Thoracic aorta (tissue), 2 donors: ENCODE measurements at regions not wholly inside any gene's neighbourhood (a gene's known extent, or its start where the extent isn't known, plus 50 kb on each side); places are given as distances from the start of the nearest gene placed in this dataset.

Experiments
- ATAC-seq: fragments of 150-250 bp; one replicate; pipeline ENCODE4 v1.8.0; 2017; ENCODE audit warnings: low read depth; ENCODE audit not compliant: insufficient number of reproducible peaks, low FRiP score
- DNase-seq: peaks from one replicate; pipeline ENCODE4 v3.0.0-alpha.2; 2020; ENCODE audit warnings: low spot score
- H3K27ac ChIP-seq, 2 donors: fragments of 200-600 bp; sonication (generic); 1 replicate in 1 of 2; 2 replicates in 1 of 2; pipeline ENCODE4 v1.5.1; 2016; ENCODE audit warnings: mild to moderate bottlenecking in 2 of 2, moderate library complexity in 2 of 2
- H3K27me3 ChIP-seq: fragments of 200-600 bp; sonication (generic); replicated peaks from 2 replicates; pipeline ENCODE4 v1.6.0; 2016; ENCODE audit warnings: mild to moderate bottlenecking; ENCODE audit not compliant: insufficient read depth
- H3K36me3 ChIP-seq: fragments of 200-600 bp; sonication (generic); one replicate; pipeline ENCODE4 v1.5.1; 2016
- H3K4me1 ChIP-seq, 2 donors: fragments of 200-600 bp; sonication (generic); 1 replicate in 1 of 2; 2 replicates in 1 of 2; pipeline versions ENCODE4 v1.5.1 to v1.6.0; 2016; ENCODE audit warnings: low read depth in 2 of 2, mild to moderate bottlenecking in 1 of 2; ENCODE audit not compliant: control insufficient read depth in 1 of 2
- H3K4me3 ChIP-seq: fragments of 200-600 bp; sonication (generic); 2 replicates; pipeline ENCODE4 v1.5.1; 2016; ENCODE audit warnings: mild to moderate bottlenecking
- H3K9me3 ChIP-seq: fragments of 200-600 bp; sonication (generic); 2 replicates; pipeline ENCODE4 v1.5.1; 2016
- TF ChIP-seq, protein P1 (sequence below): fragments of 200-600 bp; sonication (generic); IDR thresholded peaks from one replicate; pipeline ENCODE4 v1.5.1; 2019; ENCODE audit warnings: antibody characterized with exemption

DNA sequence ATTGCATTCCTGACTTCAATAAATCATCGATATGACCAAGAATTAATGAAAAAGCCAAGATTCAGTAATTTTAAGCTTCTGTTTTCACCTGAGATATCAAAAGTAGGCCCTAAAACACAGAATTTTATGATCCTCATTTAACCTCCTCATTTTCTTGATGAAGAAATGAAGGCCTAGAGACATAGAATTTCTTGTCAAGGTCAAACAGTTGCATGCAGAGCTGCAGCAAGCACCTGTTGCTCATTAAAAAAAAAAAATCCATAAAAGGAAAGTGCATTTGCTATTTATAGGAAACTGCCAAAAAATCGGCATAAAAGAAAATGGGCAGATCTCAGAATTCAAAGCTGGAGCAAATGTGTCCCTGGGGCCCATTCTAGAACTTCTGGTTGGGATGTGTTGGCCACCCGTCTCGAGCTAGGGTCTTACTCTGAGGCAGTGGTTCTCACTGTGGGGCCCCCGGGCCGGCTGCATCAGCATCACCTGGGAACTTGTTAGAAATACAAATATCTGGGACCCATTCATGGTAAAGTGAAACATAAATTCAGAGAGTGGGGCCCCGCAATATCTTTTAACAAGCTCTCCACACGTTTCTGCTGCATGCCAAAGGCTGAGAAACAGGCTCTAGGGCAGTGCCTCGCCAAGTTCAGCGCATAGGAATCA, 224.7 kb upstream of the UBL3 start:
- Histone ChIP-seq H3K9me3 (no peaks in the 10 kb centered on the region), H3K4me1 (no peaks in the 10 kb centered on the region), H3K4me3 (no peak overlapping the region), H3K27ac (no peak overlapping the region), H3K27me3 (no peaks in the 10 kb centered on the region), H3K36me3 (no peaks in the 10 kb centered on the region)
- DNase-seq (no peak), ATAC-seq (no peak)
- TF ChIP-seq, protein P1, sequence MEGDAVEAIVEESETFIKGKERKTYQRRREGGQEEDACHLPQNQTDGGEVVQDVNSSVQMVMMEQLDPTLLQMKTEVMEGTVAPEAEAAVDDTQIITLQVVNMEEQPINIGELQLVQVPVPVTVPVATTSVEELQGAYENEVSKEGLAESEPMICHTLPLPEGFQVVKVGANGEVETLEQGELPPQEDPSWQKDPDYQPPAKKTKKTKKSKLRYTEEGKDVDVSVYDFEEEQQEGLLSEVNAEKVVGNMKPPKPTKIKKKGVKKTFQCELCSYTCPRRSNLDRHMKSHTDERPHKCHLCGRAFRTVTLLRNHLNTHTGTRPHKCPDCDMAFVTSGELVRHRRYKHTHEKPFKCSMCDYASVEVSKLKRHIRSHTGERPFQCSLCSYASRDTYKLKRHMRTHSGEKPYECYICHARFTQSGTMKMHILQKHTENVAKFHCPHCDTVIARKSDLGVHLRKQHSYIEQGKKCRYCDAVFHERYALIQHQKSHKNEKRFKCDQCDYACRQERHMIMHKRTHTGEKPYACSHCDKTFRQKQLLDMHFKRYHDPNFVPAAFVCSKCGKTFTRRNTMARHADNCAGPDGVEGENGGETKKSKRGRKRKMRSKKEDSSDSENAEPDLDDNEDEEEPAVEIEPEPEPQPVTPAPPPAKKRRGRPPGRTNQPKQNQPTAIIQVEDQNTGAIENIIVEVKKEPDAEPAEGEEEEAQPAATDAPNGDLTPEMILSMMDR, result no peak

DNA sequence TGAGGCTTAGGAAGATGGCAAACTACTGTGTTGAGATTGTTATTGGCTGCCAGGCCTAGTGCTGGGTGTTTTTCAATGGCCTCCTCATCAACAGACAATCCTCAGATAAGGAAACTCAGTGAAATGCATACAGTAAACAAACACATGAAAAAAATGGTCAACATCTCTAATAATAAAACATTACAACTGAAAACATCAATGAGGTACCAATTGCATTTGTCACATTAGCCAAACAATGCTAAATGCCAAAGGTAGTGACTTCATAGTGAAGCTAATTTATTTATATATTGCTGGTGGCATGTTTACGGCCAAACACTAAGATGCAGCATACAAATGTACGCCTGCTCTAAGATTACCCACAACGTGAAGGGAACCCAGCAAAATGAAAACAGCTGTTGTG, 224.0 kb upstream of the UBL3 start:
- no peaks in the 10 kb centered on the region for H3K4me1 ChIP-seq
- H3K4me3 ChIP-seq, result no peak overlapping the region
- H3K9me3 ChIP-seq, result no peaks in the 10 kb centered on the region
- ATAC-seq, result no peak
- DNase-seq, result no peak
- TF ChIP-seq, protein P1, result no peak
- no peak overlapping the region for H3K27ac ChIP-seq
- H3K27me3 ChIP-seq, result no peaks in the 10 kb centered on the region
- H3K36me3 ChIP-seq, result no peaks in the 10 kb centered on the region

GRCh38 chr13:30072818-30073186, 222.4 kb upstream of the UBL3 start:
- no peaks in the 10 kb centered on the region for H3K36me3 ChIP-seq
- H3K4me3 ChIP-seq, result no peak overlapping the region
- H3K27ac ChIP-seq, result no peak overlapping the region
- no peaks in the 10 kb centered on the region for H3K27me3 ChIP-seq
- H3K4me1 ChIP-seq, result no peaks in the 10 kb centered on the region
- DNase-seq, result no peak
- no peak for ATAC-seq
- H3K9me3 ChIP-seq, result no peaks in the 10 kb centered on the region
- TF ChIP-seq, protein P1, result no peak

DNA sequence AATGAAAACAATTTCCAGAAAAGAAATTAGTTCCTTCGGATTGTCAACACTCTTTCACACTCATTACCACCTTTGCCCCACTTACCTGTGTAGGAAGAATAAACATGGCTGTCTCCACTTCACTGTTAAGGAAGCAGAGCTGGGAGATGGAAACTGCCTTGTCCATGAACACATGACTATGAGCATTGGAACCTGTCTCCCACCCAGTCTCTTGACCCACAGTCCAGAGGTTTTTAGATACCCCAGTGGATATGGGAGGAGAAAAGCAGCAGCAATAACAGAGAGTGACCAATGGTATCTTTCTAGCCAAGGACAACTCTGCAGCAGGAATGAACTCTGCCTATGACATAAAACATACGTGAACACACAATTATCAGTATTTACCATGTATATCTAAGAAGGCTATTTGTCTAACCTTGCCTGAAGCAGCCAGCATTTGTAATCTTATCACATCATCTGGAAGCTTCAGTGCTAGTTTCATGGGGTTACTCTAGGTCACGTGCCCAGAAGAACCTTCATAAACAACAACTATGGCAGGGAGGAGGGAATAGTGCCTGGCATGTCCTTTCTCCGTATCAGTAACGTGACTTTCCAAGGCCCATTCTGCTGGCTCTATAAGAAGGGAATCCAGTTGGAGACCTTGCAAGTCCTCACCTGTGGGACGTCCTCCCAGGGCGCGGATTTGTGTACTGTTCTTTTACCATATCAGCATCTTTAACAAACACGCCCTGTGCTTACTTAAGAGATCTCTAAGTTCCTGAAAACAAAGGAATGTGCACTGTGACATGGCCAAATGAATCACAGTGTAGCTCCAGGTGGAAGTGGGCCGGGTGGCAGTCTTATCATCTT, 221.8 kb upstream of the UBL3 start:
- no peak overlapping the region for H3K27ac ChIP-seq
- no peak overlapping the region for H3K4me3 ChIP-seq
- DNase-seq, result no peak
- no peaks in the 10 kb centered on the region for H3K4me1 ChIP-seq
- no peaks in the 10 kb centered on the region for H3K36me3 ChIP-seq
- no peak for ATAC-seq
- H3K27me3 ChIP-seq, result no peaks in the 10 kb centered on the region
- TF ChIP-seq, protein P1, result no peak
- H3K9me3 ChIP-seq, result no peaks in the 10 kb centered on the region

DNA sequence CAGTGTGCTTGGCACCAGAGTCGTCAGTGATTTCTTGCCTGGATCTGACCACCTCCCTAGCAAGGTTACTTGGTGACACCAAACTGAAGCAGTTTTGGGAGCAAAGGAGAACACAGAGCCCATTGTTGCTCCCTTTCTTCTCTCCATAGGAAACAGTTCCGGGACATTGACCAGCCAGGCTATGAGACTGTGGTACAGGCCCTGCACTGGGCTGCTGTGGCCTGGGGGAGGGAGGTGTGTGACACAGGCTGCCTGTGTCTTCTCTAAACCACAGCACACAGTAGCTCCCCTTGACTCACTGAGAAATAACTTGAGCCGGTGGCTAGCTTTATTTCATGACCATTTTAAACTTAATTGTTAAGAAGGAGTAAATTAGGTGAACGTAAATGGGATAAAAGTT, 214.8 kb upstream of the UBL3 start:
- no peak for ATAC-seq
- Histone ChIP-seq H3K4me1 (no peaks in the 10 kb centered on the region), H3K4me3 (no peak overlapping the region), H3K36me3 (no peaks in the 10 kb centered on the region), H3K27ac (no peak overlapping the region), H3K27me3 (no peaks in the 10 kb centered on the region), H3K9me3 (no peaks in the 10 kb centered on the region)
- no peak for DNase-seq
- TF ChIP-seq, protein P1, result no peak
